MCF 10A (cell line): ENCODE measurements at regions not wholly inside any gene's neighbourhood (a gene's known extent, or its start where the extent isn't known, plus 50 kb on each side); places are given as distances from the start of the nearest gene placed in this dataset.

ENCODE experiments used
- BruUV-seq: library from RNA; stranded (reverse); fragments of 400-500 nt; replicated peaks from 2 replicates; lab custom pipeline; 2021; lab: Mats Ljungman, UMichigan
- CTCF ChIA-PET: fragments of 300-600 bp; sonication (Branson Sonifier 250); formaldehyde crosslinking; extraction: SDS; loops from one replicate; lab custom pipeline; 2021; ENCODE audit warnings: antibody characterized with exemption, inconsistent platforms; lab: Yijun Ruan, JAX
- POLR2A ChIA-PET: fragments of 300-600, 350-650 bp; sonication (Branson Sonifier 250); formaldehyde crosslinking; extraction: SDS; loops from one replicate; lab custom pipeline; 2020; ENCODE audit warnings: antibody characterized with exemption, inconsistent platforms; lab: Yijun Ruan, JAX
- DNase-seq: peaks from one replicate; pipeline ENCODE4 v3.0.0-alpha.2; 2018; ENCODE audit not compliant: unreplicated experiment
- H3K27ac Mint-ChIP-seq: one replicate; pipeline ENCODE4 v1.8.0; 2022; ENCODE audit warnings: mild to moderate bottlenecking, low read depth, mixed read lengths; ENCODE audit not compliant: unreplicated experiment
- H3K27me3 Mint-ChIP-seq: one replicate; pipeline ENCODE4 v1.8.0; 2022; ENCODE audit warnings: mixed read lengths; ENCODE audit not compliant: insufficient read depth, unreplicated experiment
- H3K36me3 Mint-ChIP-seq: one replicate; pipeline ENCODE4 v1.8.0; 2022; ENCODE audit warnings: mild to moderate bottlenecking, moderate library complexity, mixed read lengths; ENCODE audit not compliant: insufficient read depth, unreplicated experiment
- H3K4me1 Mint-ChIP-seq: one replicate; pipeline ENCODE4 v1.8.0; 2022; ENCODE audit warnings: mixed read lengths; ENCODE audit not compliant: insufficient read depth, unreplicated experiment
- H3K4me3 Mint-ChIP-seq: one replicate; pipeline ENCODE4 v1.8.0; 2022; ENCODE audit warnings: mild to moderate bottlenecking, moderate library complexity, mixed read lengths; ENCODE audit not compliant: unreplicated experiment
- H3K9me3 Mint-ChIP-seq: one replicate; pipeline ENCODE4 v1.8.0; 2022; ENCODE audit warnings: mixed read lengths; ENCODE audit not compliant: unreplicated experiment
- intact Hi-C: fragments of 100-400 bp; cut with micrococcal nuclease; formaldehyde crosslinking; loops from 2 replicates; pipeline ENCODE4 v1.14.1; 2022
- TF ChIP-seq, protein P1 (sequence below): fragments of 200-600 bp; IDR thresholded peaks from one replicate; pipeline ENCODE4 v1.8.0; 2022; ENCODE audit warnings: antibody characterized with exemption, mild to moderate bottlenecking; ENCODE audit not compliant: unreplicated experiment

DNA sequence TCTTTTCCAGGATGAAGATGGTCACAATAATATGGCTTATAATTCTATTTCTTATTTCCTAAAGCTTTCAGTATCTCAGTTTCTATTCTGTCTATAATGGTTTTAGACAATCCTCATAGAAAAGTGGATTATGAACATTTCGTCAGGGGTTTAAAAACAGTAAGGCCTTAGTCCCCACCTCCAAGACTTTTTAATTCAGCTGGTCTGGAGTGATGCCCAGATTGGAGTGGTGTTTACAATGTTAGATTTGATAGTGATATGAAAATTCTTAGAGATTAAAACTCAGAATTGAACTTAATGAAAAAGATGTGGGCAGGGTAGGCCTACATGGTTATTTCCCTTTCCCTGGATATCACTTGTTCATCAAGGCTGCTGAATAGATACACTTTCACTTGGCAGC lies 1238.3 kb downstream of the SORCS3 start:
- Mint-ChIP-seq H3K27ac (no peak overlapping the region), H3K4me1 (peaks cover 12% of the 10 kb centered on the region), H3K4me3 (no peak overlapping the region), H3K9me3 (no peaks in the 10 kb centered on the region), H3K27me3 (no peaks in the 10 kb centered on the region), H3K36me3 (no peaks in the 10 kb centered on the region)
- ChIA-PET CTCF (interaction anchor here (0.6 kb wide), 1 partner anchor 62 kb away, joined by 3 read pairs; no protein-coding TSS in a partner anchor), POLR2A (no interaction called here)
- intact Hi-C loops: no loop called here
- no TSS peak for BruUV-seq
- DNase-seq: no peak
- TF ChIP-seq, protein P1, sequence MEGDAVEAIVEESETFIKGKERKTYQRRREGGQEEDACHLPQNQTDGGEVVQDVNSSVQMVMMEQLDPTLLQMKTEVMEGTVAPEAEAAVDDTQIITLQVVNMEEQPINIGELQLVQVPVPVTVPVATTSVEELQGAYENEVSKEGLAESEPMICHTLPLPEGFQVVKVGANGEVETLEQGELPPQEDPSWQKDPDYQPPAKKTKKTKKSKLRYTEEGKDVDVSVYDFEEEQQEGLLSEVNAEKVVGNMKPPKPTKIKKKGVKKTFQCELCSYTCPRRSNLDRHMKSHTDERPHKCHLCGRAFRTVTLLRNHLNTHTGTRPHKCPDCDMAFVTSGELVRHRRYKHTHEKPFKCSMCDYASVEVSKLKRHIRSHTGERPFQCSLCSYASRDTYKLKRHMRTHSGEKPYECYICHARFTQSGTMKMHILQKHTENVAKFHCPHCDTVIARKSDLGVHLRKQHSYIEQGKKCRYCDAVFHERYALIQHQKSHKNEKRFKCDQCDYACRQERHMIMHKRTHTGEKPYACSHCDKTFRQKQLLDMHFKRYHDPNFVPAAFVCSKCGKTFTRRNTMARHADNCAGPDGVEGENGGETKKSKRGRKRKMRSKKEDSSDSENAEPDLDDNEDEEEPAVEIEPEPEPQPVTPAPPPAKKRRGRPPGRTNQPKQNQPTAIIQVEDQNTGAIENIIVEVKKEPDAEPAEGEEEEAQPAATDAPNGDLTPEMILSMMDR: no peak

DNA sequence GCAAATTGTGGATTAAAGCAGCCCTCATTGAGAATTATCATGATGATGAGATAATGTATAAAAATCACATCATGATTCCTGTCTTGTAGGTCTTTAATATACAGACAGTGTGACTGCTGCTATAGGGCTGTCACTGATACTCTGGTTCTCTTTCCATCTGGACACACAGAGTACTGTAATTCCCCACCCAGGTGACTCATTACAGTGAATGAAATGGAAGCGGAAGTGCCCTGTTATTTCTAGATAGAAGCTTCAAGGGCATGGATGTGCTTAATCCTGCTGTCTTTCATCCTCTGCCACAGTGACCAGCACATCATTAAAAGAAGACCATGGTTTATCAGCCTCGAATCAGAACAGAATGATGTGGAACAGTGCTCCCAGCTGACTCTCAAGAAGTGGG lies 1234.0 kb downstream of the SORCS3 start:
- ChIA-PET CTCF (interaction anchor here (0.5 to 1.2 kb wide), 3 partner anchors 14 to 38 kb away, joined by 3 to 4 read pairs (median 3); no protein-coding TSS in a partner anchor), POLR2A (no interaction called here)
- TF ChIP-seq, protein P1: no peak
- Mint-ChIP-seq H3K4me3 (no peak overlapping the region), H3K9me3 (peaks cover 8% of the 10 kb centered on the region), H3K4me1 (peaks cover 11% of the 10 kb centered on the region), H3K36me3 (no peaks in the 10 kb centered on the region), H3K27me3 (no peaks in the 10 kb centered on the region), H3K27ac (no peak overlapping the region)
- peak; percentile 60 for DNase-seq
- intact Hi-C loops: no loop called here
- no TSS peak for BruUV-seq

DNA sequence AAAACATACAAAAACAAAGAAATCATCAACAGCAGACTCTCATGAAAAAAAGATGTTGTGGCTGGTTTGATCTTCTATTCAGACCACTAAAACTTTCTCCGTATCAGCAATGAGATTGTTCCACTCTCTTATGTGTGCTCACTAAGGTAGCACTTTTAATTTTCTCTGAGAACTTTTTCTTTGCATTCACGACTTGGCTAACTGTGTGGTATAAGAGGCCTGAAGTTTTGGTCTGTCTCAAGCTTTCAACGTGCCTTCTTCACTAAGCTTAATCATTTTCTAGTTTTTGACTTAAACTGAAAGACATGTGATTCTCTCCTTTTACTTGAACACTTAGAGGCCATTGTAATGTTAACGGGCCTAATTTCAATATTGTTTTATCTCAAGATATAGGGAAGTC lies 1231.6 kb downstream of the SORCS3 start:
- ChIA-PET CTCF (interaction anchor here (0.7 kb wide), 1 partner anchor 1245 kb away, joined by 3 read pairs; no protein-coding TSS in a partner anchor), POLR2A (no interaction called here)
- Mint-ChIP-seq H3K4me3 (no peak overlapping the region), H3K4me1 (peaks cover 6% of the 10 kb centered on the region), H3K27me3 (no peaks in the 10 kb centered on the region), H3K36me3 (no peaks in the 10 kb centered on the region), H3K9me3 (peaks cover 8% of the 10 kb centered on the region), H3K27ac (no peak overlapping the region)
- BruUV-seq: no TSS peak
- intact Hi-C loops: no loop called here
- no peak for DNase-seq
- TF ChIP-seq, protein P1: no peak

DNA sequence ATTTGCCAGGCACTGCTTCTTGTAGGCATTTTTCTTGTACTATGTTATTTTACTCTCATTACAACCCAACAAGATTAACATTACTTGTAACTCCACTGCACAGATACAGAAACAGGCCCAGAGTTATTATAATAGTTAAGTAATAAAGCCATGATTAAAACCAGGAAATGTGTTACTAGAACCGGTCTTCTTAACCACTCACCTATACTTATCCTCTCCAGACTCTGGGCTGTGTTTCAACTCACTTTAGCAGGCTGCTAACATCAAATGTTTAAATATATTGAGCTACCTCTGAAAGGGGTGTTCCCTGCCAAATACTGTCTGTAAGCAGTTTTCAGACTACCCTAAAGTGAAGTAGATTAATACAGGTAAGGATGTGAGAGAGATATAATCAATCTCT lies 1227.8 kb downstream of the SORCS3 start:
- POLR2A ChIA-PET: no interaction called here

More for the DNA sequence above, 1227.8 kb downstream of the SORCS3 start:
- intact Hi-C loops: no loop called here
- Mint-ChIP-seq H3K36me3 (no peaks in the 10 kb centered on the region), H3K4me1 (no peaks in the 10 kb centered on the region), H3K27ac (no peak overlapping the region), H3K9me3 (peaks cover 8% of the 10 kb centered on the region), H3K4me3 (no peak overlapping the region), H3K27me3 (no peaks in the 10 kb centered on the region)
- TF ChIP-seq, protein P1: no peak
- CTCF ChIA-PET: no interaction called here
- BruUV-seq: no TSS peak
- no peak for DNase-seq
